ENCODE measurements at regions not wholly inside any gene's neighbourhood (a gene's known extent, or its start where the extent isn't known, plus 50 kb on each side); places are given as distances from the start of the nearest gene placed in this dataset.

DNA sequence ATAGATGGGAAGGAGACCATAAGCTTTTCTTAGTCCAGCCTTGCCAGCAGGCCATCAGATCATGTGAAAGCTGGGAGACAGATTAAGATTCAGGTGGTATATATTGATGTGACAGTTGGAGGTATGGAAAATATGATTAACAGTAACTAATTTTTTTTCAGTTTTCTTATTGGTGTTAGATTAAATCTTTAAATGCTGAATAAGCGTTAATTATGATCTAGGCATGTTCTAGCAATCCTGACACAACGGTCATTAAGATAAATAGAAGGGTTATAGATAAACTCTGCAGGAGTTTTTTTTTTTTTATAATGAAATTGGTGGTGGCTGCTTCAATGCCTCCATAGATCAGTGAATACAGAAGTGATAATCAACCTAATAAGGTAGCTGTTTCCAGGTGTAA lies 649.5 kb upstream of the TENM3 start:
- TF ChIP-seq, protein P1, sequence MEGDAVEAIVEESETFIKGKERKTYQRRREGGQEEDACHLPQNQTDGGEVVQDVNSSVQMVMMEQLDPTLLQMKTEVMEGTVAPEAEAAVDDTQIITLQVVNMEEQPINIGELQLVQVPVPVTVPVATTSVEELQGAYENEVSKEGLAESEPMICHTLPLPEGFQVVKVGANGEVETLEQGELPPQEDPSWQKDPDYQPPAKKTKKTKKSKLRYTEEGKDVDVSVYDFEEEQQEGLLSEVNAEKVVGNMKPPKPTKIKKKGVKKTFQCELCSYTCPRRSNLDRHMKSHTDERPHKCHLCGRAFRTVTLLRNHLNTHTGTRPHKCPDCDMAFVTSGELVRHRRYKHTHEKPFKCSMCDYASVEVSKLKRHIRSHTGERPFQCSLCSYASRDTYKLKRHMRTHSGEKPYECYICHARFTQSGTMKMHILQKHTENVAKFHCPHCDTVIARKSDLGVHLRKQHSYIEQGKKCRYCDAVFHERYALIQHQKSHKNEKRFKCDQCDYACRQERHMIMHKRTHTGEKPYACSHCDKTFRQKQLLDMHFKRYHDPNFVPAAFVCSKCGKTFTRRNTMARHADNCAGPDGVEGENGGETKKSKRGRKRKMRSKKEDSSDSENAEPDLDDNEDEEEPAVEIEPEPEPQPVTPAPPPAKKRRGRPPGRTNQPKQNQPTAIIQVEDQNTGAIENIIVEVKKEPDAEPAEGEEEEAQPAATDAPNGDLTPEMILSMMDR (IDR thresholded peaks at IDR 0.05; ENCODE audit: insufficient read depth, low read depth, low read length) = no peak
- no peak for TF ChIP-seq EZH2 (IDR thresholded peaks at IDR 0.05; ENCODE audit: insufficient read depth, low read length)
